ENCODE measurements at regions not wholly inside any gene's neighbourhood (a gene's known extent, or its start where the extent isn't known, plus 50 kb on each side); places are given as distances from the start of the nearest gene placed in this dataset.

GRCh38 chr11:45560155-45560912, 105.1 kb downstream of the CHST1 start:
- Histone ChIP-seq H3K36me3 (ENCODE audit: control insufficient read depth, insufficient read depth, low read length) (no peaks in the 10 kb centered on the region), H3K4me3 (ENCODE audit: low read depth, low read length) (no peak overlapping the region), H3K27me3 (ENCODE audit: control insufficient read depth, insufficient read depth, low read length) (peaks cover 2% of the 10 kb centered on the region; the same call in 1 of the 2 replicates)
- no peak for TF ChIP-seq CTCF (IDR thresholded peaks at IDR 0.05; ENCODE audit: insufficient read depth, low read depth, low read length)
- POLR2A ChIA-PET, result no interaction called here
- DNase-seq (ENCODE audit: low read depth), result no peak
- CTCF ChIA-PET, result no interaction called here

DNA sequence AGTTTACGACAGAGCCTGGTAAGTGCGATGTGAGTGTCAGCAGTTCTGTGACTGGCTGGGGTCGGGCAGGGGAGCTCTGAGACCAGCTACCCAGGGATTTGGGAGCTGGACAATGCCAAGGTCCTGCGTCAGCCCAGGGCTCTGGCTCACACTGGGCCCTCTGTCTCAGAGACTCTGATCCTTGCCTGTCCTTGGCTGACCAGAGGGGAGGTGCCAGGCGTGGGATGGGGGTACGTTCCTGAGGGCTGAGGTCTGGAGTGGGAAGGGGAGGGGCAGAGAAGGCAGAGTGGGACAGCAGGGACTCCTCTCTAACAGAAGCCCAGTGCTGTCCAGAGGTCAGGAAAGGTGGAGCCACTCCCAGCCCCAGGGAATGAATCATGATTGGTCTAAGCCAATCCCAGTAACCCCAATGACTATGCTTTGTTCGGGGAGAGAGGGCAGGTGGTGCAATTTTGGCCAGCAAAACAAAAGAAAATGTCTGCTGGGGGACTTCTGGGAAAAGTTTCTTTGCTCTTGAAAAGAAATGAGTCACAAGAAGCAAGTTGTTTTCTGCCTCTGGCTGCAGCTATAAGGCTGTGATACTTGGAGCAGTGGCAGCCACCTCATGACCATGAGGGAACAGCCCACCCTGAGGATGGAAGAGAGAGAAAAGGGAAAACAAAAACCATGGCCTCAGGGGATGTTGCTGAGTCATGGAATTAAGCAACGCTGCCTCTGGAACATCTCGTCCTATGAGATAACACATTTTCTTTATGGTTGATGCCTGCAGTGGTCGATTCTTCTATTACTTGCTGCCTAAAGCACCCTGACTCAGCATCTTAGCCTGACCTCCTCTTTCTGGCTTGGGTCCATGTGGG, 108.3 kb downstream of the CHST1 start:
- no peak for DNase-seq (ENCODE audit: low read depth)
- Histone ChIP-seq H3K27me3 (ENCODE audit: control insufficient read depth, insufficient read depth, low read length) (no peaks in the 10 kb centered on the region; the same call in 1 of the 2 replicates), H3K4me3 (ENCODE audit: low read depth, low read length) (no peak overlapping the region), H3K36me3 (ENCODE audit: control insufficient read depth, insufficient read depth, low read length) (no peaks in the 10 kb centered on the region)
- no peak for TF ChIP-seq CTCF (IDR thresholded peaks at IDR 0.05; ENCODE audit: insufficient read depth, low read depth, low read length)
- ChIA-PET POLR2A (no interaction called here), CTCF (interaction anchor here (1.5 kb wide), 1 partner anchor 186 kb away, joined by 4 read pairs; no protein-coding TSS in a partner anchor)

DNA sequence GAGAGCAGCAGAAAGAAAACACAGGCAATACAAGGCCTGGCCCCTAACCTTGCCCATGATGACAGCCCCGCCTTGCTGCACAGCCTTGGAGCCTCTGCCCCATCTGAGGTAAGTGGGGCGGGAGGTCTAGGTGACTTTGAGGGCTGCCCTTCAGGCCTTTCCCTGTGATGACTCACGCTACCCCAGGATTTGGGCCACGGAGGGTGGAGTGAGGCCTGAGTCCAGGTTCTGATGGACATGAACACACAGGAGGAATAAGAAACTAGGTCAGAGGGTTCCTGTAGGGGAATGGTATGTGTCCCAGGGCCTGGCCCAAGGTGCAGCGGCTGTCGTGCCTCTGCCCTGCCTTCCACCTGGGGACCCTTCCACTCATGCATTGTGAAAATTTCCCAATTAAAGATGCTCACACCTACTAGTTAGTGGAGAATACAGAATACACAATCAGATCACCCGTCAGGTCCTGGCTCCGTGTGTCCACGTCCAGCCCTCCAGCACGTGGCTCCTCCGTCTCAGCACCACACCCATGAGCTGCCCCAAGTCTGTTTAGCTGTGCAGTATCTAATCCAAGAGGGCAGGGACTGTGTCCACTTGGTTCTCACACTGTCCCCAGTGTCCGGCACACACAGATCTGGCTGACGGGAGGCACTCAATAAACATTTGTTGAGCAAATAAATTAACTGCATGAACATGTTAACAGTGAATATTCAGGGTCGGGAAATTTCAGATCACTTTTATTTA, 111.0 kb downstream of the CHST1 start:
- no peak for DNase-seq (ENCODE audit: low read depth)
- POLR2A ChIA-PET, result no interaction called here
- H3K4me3 ChIP-seq (ENCODE audit: low read depth, low read length), result no peak overlapping the region
- H3K36me3 ChIP-seq (ENCODE audit: control insufficient read depth, insufficient read depth, low read length), result no peaks in the 10 kb centered on the region
- CTCF ChIA-PET, result no interaction called here
- TF ChIP-seq CTCF (IDR thresholded peaks at IDR 0.05; ENCODE audit: insufficient read depth, low read depth, low read length), result no peak
- no peaks in the 10 kb centered on the region; the same call in 1 of the 2 replicates for H3K27me3 ChIP-seq (ENCODE audit: control insufficient read depth, insufficient read depth, low read length)

DNA sequence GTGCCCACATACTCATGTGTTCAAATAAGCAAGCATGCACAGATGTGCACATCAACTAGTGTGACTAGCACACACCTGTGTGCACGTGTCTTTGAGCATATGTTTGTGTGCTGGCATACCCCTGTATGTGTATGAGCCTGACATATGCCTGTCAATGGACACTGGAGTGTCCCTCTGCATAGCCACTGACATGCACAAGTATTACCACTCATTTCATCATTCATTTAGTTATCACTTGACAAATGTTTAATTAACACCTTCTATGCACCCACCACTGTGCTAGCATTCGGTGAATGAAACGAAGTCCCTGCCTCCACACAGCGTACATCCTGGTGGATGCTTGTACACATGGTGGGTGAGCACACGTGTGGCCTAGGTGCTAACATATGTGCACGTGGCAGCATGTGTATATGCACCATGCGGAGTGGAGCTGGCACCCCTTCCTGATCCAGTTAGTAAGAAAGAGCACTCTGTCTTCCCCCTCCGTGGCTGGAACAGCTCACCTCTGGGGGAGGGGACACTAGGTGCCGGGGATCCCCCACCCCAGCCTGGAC, 112.0 kb downstream of the CHST1 start:
- TF ChIP-seq CTCF (IDR thresholded peaks at IDR 0.05; ENCODE audit: insufficient read depth, low read depth, low read length), result no peak
- DNase-seq (ENCODE audit: low read depth), result no peak
- H3K27me3 ChIP-seq (ENCODE audit: control insufficient read depth, insufficient read depth, low read length), result no peaks in the 10 kb centered on the region; the same call in 1 of the 2 replicates
- no peaks in the 10 kb centered on the region for H3K36me3 ChIP-seq (ENCODE audit: control insufficient read depth, insufficient read depth, low read length)
- ChIA-PET POLR2A (no interaction called here), CTCF (no interaction called here)
- H3K4me3 ChIP-seq (ENCODE audit: low read depth, low read length), result no peak overlapping the region

All from BJ (cell line).